Mammary epithelial cell (primary cell): ENCODE measurements at regions not wholly inside any gene's neighbourhood (a gene's known extent, or its start where the extent isn't known, plus 50 kb on each side); places are given as distances from the start of the nearest gene placed in this dataset.

Experiments used
- EZH2 ChIP-seq: IDR thresholded peaks from 2 replicates; pipeline ENCODE4 v1.6.1; 2012; ENCODE audit warnings: low read length, inconsistent platforms, borderline replicate concordance
- TF ChIP-seq, protein P1 (sequence below), 2 donors: IDR thresholded peaks in 1 of 2; conservative IDR thresholded peaks in 1 of 2; 2 replicates each; pipeline ENCODE4 v1.5.1; 2011 to 2012; ENCODE audit warnings: inconsistent platforms in 2 of 2, low read length in 2 of 2, mild to moderate bottlenecking in 2 of 2, control low read depth in 1 of 2, low read depth in 1 of 2; ENCODE audit not compliant: insufficient read depth in 1 of 2; ENCODE audit errors: extremely low read depth in 1 of 2

DNA sequence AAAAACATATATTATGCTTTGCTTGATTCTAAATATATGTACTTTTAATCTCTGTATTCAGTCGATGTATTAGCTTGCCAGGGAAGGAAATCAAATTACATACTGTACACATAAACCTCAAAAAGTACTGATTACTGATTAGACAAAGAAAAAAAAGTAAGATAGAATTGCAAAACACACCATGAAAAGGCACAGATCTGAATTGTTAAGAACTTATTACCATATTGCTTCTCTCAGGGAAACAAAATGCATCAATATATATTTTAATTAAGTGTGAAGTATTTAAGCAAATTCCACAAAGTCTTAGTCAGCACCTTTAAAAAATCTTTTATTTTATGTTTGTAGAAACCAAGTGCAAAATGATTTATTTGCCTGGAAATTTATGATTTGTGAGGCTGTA is 309.3 kb downstream of the RNF144A start:
- TF ChIP-seq, protein P1, sequence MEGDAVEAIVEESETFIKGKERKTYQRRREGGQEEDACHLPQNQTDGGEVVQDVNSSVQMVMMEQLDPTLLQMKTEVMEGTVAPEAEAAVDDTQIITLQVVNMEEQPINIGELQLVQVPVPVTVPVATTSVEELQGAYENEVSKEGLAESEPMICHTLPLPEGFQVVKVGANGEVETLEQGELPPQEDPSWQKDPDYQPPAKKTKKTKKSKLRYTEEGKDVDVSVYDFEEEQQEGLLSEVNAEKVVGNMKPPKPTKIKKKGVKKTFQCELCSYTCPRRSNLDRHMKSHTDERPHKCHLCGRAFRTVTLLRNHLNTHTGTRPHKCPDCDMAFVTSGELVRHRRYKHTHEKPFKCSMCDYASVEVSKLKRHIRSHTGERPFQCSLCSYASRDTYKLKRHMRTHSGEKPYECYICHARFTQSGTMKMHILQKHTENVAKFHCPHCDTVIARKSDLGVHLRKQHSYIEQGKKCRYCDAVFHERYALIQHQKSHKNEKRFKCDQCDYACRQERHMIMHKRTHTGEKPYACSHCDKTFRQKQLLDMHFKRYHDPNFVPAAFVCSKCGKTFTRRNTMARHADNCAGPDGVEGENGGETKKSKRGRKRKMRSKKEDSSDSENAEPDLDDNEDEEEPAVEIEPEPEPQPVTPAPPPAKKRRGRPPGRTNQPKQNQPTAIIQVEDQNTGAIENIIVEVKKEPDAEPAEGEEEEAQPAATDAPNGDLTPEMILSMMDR (conservative IDR thresholded peaks at IDR 0.05 in 1 of 2, IDR thresholded peaks at IDR 0.05 in 1 of 2; ENCODE audit: extremely low read depth in 1 of 2, insufficient read depth in 1 of 2, low read depth in 1 of 2, low read length in 2 of 2) = no peak
- TF ChIP-seq EZH2 = no peak
